Dedifferentiated amniotic fluid mesenchymal stem cell (primary cell): ENCODE measurements at regions not wholly inside any gene's neighbourhood (a gene's known extent, or its start where the extent isn't known, plus 50 kb on each side); places are given as distances from the start of the nearest gene placed in this dataset.
"Not testable (repeated sequence)": the region's sequence is repeated elsewhere in the genome, so short reads cannot be mapped to it uniquely, and the experiment has no call there.

Experiments
- DNase-seq: peaks from one replicate; pipeline ENCODE4 v3.0.0-alpha.2; 2016; ENCODE audit errors: extremely low spot score

GRCh38 chr6:34646714-34647113, 49.9 kb downstream of the ILRUN start:
- no peak for DNase-seq

GRCh38 chr6:34645627-34646026, 50.9 kb downstream of the ILRUN start:
- no peak for DNase-seq

GRCh38 chr6:34644716-34645115, 51.9 kb downstream of the ILRUN start:
- no peak for DNase-seq

GRCh38 chr6:34642427-34642826, 54.1 kb downstream of the ILRUN start:
- no peak for DNase-seq

GRCh38 chr6:34640074-34640849, 56.3 kb downstream of the ILRUN start:
- DNase-seq = not testable (repeated sequence)

GRCh38 chr6:34638834-34639736, 57.5 kb downstream of the ILRUN start:
- DNase-seq = no peak

GRCh38 chr6:34633785-34634184, 62.8 kb downstream of the ILRUN start:
- DNase-seq = no peak

GRCh38 chr6:34633256-34633655, 63.3 kb downstream of the ILRUN start:
- DNase-seq = no peak

GRCh38 chr6:34630040-34630439, 66.5 kb downstream of the ILRUN start:
- DNase-seq = peak; percentile 74

GRCh38 chr6:34627296-34627695, 69.3 kb downstream of the ILRUN start:
- DNase-seq = no peak

- no peak for DNase-seq
Observed at GRCh38 chr6:34618430-34619182, 62.5 kb upstream of the SPDEF start.

- no peak for DNase-seq
Observed at GRCh38 chr6:34617231-34617630, 61.1 kb upstream of the SPDEF start.

GRCh38 chr6:34616227-34616585, 60.1 kb upstream of the SPDEF start:
- no peak for DNase-seq

- DNase-seq = no peak
Observed at GRCh38 chr6:34615574-34616226, 59.6 kb upstream of the SPDEF start.

- DNase-seq = peak; percentile 30
Observed at GRCh38 chr6:34610819-34611477, 54.8 kb upstream of the SPDEF start.

- DNase-seq = no peak
Observed at GRCh38 chr6:34608321-34609091, 52.4 kb upstream of the SPDEF start.

- no peak for DNase-seq
Observed at GRCh38 chr6:34606477-34607265, 50.5 kb upstream of the SPDEF start.
